ENCODE measurements at regions not wholly inside any gene's neighbourhood (a gene's known extent, or its start where the extent isn't known, plus 50 kb on each side); places are given as distances from the start of the nearest gene placed in this dataset.

- H3K36me3 ChIP-seq (ENCODE audit: control insufficient read depth, insufficient read depth, low read length), result no peaks in the 10 kb centered on the region
- H3K27me3 ChIP-seq (ENCODE audit: control insufficient read depth in 2 of 2, insufficient read depth in 2 of 2, low read length in 2 of 2), result no peaks in the 10 kb centered on the region
- no peaks in the 10 kb centered on the region for H3K9me1 ChIP-seq (ENCODE audit: control insufficient read depth, insufficient read depth, low read length)
- no peak for ATAC-seq
- WGBS (ENCODE audit: insufficient coverage, low coverage, missing lambda C conversion rate), result 0% methylated on average over 3 of the region's 3 CpGs
- no TSS peak for BruUV-seq (replicated peaks)
- POLR2A ChIA-PET, result no interaction called here
- no peak overlapping the region for H2AFZ ChIP-seq (ENCODE audit: low read depth, low read length)
- CTCF ChIA-PET (ENCODE audit: low intra/inter-chr PET ratio), result interaction anchor here (0.6 kb wide), 1 partner anchor 86 kb away, joined by 3 read pairs; no protein-coding TSS in a partner anchor
- no peaks in the 10 kb centered on the region for H4K20me1 ChIP-seq (replicated peaks; ENCODE audit: control insufficient read depth, insufficient read depth, low read length)
- H3K9me3 ChIP-seq (replicated peaks; ENCODE audit: control insufficient read depth, insufficient read depth, low read depth, low read length), result no peaks in the 10 kb centered on the region
- FAIRE-seq, result no peak
- intact Hi-C loops (cut with micrococcal nuclease), result no loop called here
- no peak overlapping the region for H3K27ac ChIP-seq (ENCODE audit: extremely low read depth, low read depth, low read length)
- no peaks in the 10 kb centered on the region for H3K79me2 ChIP-seq (ENCODE audit: control insufficient read depth, insufficient read depth, low read length)
- H3K4me2 ChIP-seq (ENCODE audit: insufficient read depth, low read length), result no peak overlapping the region
- DNase-seq (ENCODE audit: extremely low read depth in 1 of 4, low spot score in 3 of 4), result no peak
- H3K4me3 ChIP-seq, result no peak overlapping the region
- H3K4me1 ChIP-seq (replicated peaks in 1 of 2; ENCODE audit: control insufficient read depth in 2 of 2, insufficient read depth in 2 of 2, low read length in 2 of 2), result no peaks in the 10 kb centered on the region
- in situ Hi-C loops (cut with MboI), result no loop called here
- no peak overlapping the region for H3K9ac ChIP-seq (ENCODE audit: insufficient read depth in 1 of 2, low read depth in 2 of 2, low read length in 2 of 2)
- no peak for TF ChIP-seq MBD1 (CRISPR knock-in tag; IDR thresholded peaks at IDR 0.05)
- TF ChIP-seq ID3 (CRISPR knock-in tag; IDR thresholded peaks at IDR 0.05), result no peak
- no peak for TF ChIP-seq ID3 (tag; IDR thresholded peaks at IDR 0.05)
- no peak for TF ChIP-seq LARP7 (IDR thresholded peaks at IDR 0.05)
- TF ChIP-seq REST (IDR thresholded peaks at IDR 0.05; ENCODE audit: borderline replicate concordance), result no peak
- no peak for TF ChIP-seq REST (CRISPR knock-in tag; IDR thresholded peaks at IDR 0.05; ENCODE audit: low read depth)
- no peak for TF ChIP-seq FOSL1 (tag; conservative IDR thresholded peaks at IDR 0.05)
- TF ChIP-seq TGIF2 (CRISPR knock-in tag; IDR thresholded peaks at IDR 0.05), result no peak
Measured at GRCh38 chr3:117263270-117263669, 553.7 kb downstream of the TUSC7 start.

All from K562 (cell line).